Chondrocyte (in vitro differentiated cells): ENCODE measurements at regions not wholly inside any gene's neighbourhood (a gene's known extent, or its start where the extent isn't known, plus 50 kb on each side); places are given as distances from the start of the nearest gene placed in this dataset.
A peak's percentile ranks its signal among the peaks of the same experiment; 100 is the strongest.
"Not testable (repeated sequence)": the region's sequence is repeated elsewhere in the genome, so short reads cannot be mapped to it uniquely, and the experiment has no call there.

Source experiments
- DNase-seq: peaks from one replicate; pipeline ENCODE4 v3.0.0; 2021; ENCODE audit warnings: mixed read lengths, low spot score
- H3K27ac Mint-ChIP-seq: one replicate; pipeline ENCODE4 v1.8.0; 2021; ENCODE audit warnings: mild to moderate bottlenecking, moderate library complexity, mixed read lengths; ENCODE audit not compliant: unreplicated experiment
- H3K27me3 Mint-ChIP-seq: 2 replicates; pipeline ENCODE4 v1.8.0; 2021; ENCODE audit warnings: low read depth, mixed read lengths
- H3K36me3 Mint-ChIP-seq: 2 replicates; pipeline ENCODE4 v1.8.0; 2021; ENCODE audit warnings: low read depth, mixed read lengths
- H3K4me1 Mint-ChIP-seq: 2 replicates; pipeline ENCODE4 v1.8.0; 2021; ENCODE audit warnings: low read depth, mild to moderate bottlenecking, mixed read lengths
- H3K4me3 Mint-ChIP-seq: one replicate; pipeline ENCODE4 v1.8.0; 2021; ENCODE audit warnings: mild to moderate bottlenecking, moderate library complexity, mixed read lengths; ENCODE audit not compliant: unreplicated experiment
- H3K9me3 Mint-ChIP-seq: 2 replicates; pipeline ENCODE4 v1.8.0; 2021; ENCODE audit warnings: low read depth, mixed read lengths
- TF ChIP-seq, protein P1 (sequence below): fragments of 200-600 bp; sonication (generic); IDR thresholded peaks from 2 replicates; pipeline ENCODE4 v1.5.0; 2021; ENCODE audit warnings: antibody characterized with exemption, mild to moderate bottlenecking, moderate library complexity

DNA sequence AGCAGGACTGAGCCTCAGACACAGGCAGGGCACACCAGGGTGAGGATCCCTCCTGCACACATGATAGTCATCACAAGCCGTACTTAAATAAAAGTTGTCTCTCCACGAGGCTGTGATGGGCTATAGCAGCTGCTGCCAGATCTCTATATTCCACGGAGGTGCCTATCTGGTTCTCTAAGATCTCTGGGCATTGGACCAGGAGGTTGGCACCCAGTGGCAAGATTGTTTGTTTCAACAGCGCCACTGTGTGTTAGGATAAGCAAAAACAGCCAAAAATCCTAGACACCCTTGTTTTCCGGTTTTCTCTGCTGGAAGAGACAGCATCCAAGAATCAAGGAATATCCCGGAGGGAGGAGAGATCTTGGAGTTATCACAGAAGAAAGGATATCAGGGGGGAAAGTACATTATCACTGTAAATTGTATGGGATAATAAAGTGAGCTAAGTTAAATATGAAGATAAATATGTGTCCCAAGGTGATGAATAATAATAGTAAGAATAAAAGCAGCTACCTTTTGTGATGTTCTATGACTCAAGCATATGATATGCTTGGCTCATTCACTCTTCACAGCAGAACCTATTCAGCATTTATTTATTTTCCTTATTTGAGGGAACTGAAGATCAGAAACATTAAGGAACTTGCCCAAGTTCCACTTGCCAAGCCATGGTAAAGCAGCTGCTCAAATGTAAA lies 90.6 kb upstream of the AKAP13 start:
- H3K9me3 Mint-ChIP-seq, result no peaks in the 10 kb centered on the region
- no peak overlapping the region for H3K27ac Mint-ChIP-seq
- H3K4me1 Mint-ChIP-seq, result peaks cover 4% of the 10 kb centered on the region
- no peak overlapping the region for H3K4me3 Mint-ChIP-seq
- TF ChIP-seq, protein P1, sequence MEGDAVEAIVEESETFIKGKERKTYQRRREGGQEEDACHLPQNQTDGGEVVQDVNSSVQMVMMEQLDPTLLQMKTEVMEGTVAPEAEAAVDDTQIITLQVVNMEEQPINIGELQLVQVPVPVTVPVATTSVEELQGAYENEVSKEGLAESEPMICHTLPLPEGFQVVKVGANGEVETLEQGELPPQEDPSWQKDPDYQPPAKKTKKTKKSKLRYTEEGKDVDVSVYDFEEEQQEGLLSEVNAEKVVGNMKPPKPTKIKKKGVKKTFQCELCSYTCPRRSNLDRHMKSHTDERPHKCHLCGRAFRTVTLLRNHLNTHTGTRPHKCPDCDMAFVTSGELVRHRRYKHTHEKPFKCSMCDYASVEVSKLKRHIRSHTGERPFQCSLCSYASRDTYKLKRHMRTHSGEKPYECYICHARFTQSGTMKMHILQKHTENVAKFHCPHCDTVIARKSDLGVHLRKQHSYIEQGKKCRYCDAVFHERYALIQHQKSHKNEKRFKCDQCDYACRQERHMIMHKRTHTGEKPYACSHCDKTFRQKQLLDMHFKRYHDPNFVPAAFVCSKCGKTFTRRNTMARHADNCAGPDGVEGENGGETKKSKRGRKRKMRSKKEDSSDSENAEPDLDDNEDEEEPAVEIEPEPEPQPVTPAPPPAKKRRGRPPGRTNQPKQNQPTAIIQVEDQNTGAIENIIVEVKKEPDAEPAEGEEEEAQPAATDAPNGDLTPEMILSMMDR, result peak; percentile 86
- H3K27me3 Mint-ChIP-seq, result peaks cover 14% of the 10 kb centered on the region
- no peak for DNase-seq
- H3K36me3 Mint-ChIP-seq, result no peaks in the 10 kb centered on the region

DNA sequence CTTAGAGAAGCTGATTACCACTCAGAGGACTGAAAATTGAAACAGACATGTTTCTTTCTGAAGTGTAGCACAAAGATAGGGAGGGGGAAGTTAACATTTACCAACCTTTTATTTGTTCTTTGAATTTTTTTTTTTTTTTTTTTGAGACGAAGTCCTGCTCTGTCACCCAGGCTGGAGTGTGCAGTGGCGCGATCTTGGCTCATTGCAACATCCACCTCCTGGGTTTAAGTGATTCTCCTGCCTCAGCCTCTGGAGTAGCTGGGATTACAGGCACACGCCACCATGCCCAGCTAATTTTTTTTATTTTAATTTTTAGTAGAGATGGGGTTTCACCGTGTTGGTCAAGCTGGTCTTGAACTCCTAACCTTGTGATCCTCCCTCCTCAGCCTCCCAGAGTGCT lies 87.8 kb upstream of the AKAP13 start:
- H3K9me3 Mint-ChIP-seq, DNase-seq, H3K27ac Mint-ChIP-seq, H3K36me3 Mint-ChIP-seq, H3K4me3 Mint-ChIP-seq, H3K27me3 Mint-ChIP-seq: not testable (repeated sequence)
- peaks cover 13% of the 10 kb centered on the region for H3K4me1 Mint-ChIP-seq

DNA sequence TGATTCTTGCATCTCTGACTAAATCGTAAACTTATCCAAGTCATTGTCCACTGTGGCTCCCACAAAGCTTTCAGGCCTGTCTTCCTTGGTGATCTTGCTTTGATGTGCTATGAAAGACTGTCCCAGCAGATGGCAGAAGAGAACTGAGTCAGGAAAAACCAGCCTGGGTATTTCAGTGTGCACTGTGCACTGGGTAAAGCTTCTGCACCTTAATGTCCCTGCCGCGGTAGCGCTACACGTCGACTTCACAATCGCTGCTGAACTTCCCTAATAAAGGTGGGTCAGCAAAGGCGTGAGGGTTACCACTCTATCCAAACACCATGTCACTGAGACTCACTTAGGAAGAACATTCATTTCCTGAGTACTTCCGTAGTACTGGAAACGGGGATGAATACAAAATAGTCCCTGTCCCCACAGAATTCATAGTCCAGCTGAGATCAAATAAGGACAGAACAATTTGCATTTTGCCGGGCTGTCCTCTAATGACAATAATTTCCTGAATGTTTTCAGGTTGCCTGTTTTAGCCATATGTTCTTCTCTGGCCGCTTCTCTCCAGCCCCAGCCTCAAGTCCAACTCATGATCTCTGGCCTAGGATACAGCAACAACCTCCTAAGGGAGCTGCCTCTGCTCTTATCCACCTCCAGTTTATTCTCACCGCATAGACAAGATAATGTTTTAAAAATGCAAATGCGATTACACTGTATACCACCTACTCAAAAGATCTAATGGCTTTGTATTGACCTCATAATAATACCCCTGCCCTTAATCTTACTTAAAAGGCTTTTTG lies 83.6 kb upstream of the AKAP13 start:
- TF ChIP-seq, protein P1, result peak; percentile 90
- Mint-ChIP-seq H3K9me3 (no peaks in the 10 kb centered on the region), H3K4me1 (peaks cover 9% of the 10 kb centered on the region), H3K4me3 (peak overlapping the region; percentile 72), H3K27ac (no peak overlapping the region), H3K27me3 (no peaks in the 10 kb centered on the region), H3K36me3 (no peaks in the 10 kb centered on the region)
- DNase-seq, result no peak

DNA sequence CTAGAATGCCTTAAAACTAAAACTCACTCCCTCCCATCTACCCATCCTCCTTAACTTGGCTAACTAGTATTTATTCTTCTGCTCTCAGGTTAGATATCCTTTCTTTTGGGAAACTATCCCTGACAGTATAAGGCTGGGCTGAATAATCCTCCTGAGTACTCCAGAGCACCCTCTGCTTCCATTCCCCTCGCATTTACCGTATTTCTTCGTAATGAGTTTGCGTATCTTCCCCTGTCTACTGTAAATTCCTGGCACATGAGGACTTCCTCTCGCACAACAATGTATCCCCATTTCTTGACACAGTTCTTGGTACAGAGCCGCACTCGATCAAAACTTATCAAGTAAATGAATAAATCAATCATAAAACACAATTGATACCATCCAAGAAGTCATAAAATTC lies 82.9 kb upstream of the AKAP13 start:
- no peak overlapping the region for H3K27ac Mint-ChIP-seq
- no peaks in the 10 kb centered on the region for H3K9me3 Mint-ChIP-seq
- TF ChIP-seq, protein P1, result no peak
- peaks cover 9% of the 10 kb centered on the region for H3K4me1 Mint-ChIP-seq
- H3K27me3 Mint-ChIP-seq, result no peaks in the 10 kb centered on the region
- DNase-seq, result no peak
- H3K36me3 Mint-ChIP-seq, result no peaks in the 10 kb centered on the region
- no peak overlapping the region for H3K4me3 Mint-ChIP-seq

DNA sequence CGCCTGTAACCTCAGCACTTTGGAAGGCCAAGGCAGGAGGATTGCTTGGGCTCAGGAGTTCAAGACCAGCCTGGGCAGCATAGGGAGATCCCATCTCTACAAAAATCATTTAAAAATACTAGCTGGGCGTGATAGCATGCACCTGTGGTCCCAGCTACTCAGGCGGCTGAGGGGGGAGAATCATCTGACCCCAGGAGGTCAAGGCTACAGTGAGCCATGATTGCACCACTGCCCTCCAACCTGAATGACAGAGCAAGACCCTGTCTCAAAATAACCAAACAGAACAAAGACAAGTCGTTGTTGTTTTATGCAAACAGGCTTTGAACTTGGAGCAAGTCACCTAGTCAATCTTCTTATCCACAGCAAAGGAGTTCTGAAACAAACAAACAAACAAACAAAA lies 82.0 kb upstream of the AKAP13 start:
- no peaks in the 10 kb centered on the region for H3K36me3 Mint-ChIP-seq
- no peaks in the 10 kb centered on the region for H3K27me3 Mint-ChIP-seq
- H3K4me1 Mint-ChIP-seq, result peaks cover 9% of the 10 kb centered on the region
- H3K27ac Mint-ChIP-seq, result no peak overlapping the region
- TF ChIP-seq, protein P1, result no peak
- H3K4me3 Mint-ChIP-seq, result no peak overlapping the region
- no peaks in the 10 kb centered on the region for H3K9me3 Mint-ChIP-seq
- DNase-seq, result no peak
